Neural cell (in vitro differentiated cells): ENCODE measurements at regions not wholly inside any gene's neighbourhood (a gene's known extent, or its start where the extent isn't known, plus 50 kb on each side); places are given as distances from the start of the nearest gene placed in this dataset.

Experiments used
- H2AFZ ChIP-seq: fragments of 200-600, 300-800 bp; sonication (generic), shearing (Covaris generic); 2 replicates; pipeline ENCODE4 v1.6.0; 2014; ENCODE audit warnings: low read depth, mild to moderate bottlenecking, antibody characterized with exemption, low read length, moderate library complexity
- H3F3A ChIP-seq: fragments of 200-600 bp; shearing (Covaris generic); 2 replicates; pipeline ENCODE4 v1.6.1; 2016; ENCODE audit warnings: mild to moderate bottlenecking, moderate library complexity, mixed read lengths, antibody characterized with exemption, low read length; ENCODE audit not compliant: insufficient read depth, poor library complexity, severe bottlenecking
- H3K27ac ChIP-seq: fragments of 200-600, 300-800 bp; sonication (generic), shearing (Covaris generic); 2 replicates; pipeline ENCODE4 v1.5.1; 2014; ENCODE audit warnings: mild to moderate bottlenecking, low read length, moderate library complexity
- H3K27me3 ChIP-seq: fragments of 300-800, 200-600 bp; sonication (generic), shearing (Covaris generic); 2 replicates; pipeline ENCODE4 v1.6.0; 2014; ENCODE audit warnings: mild to moderate bottlenecking, low read depth, low read length, moderate library complexity; ENCODE audit not compliant: insufficient read depth
- H3K36me3 ChIP-seq: fragments of 300-800, 200-600 bp; sonication (generic), shearing (Covaris generic); 2 replicates; pipeline ENCODE4 v1.5.1; 2014; ENCODE audit warnings: mild to moderate bottlenecking, antibody characterized with exemption, low read length, moderate library complexity; ENCODE audit not compliant: insufficient read depth
- H3K4me2 ChIP-seq: fragments of 300-800, 200-600 bp; sonication (generic), shearing (Covaris generic); 2 replicates; pipeline ENCODE4 v1.6.0; 2014; ENCODE audit warnings: mild to moderate bottlenecking, low read length
- H3K4me3 ChIP-seq: fragments of 300-800, 200-600 bp; sonication (generic), shearing (Covaris generic); 2 replicates; pipeline ENCODE4 v1.5.1; 2014; ENCODE audit warnings: mild to moderate bottlenecking, low read length, moderate library complexity
- H3K79me2 ChIP-seq: fragments of 200-600 bp; shearing (Covaris generic); replicated peaks from 2 replicates; pipeline ENCODE4 v1.6.0; 2014; ENCODE audit warnings: mild to moderate bottlenecking, low read length, moderate library complexity; ENCODE audit not compliant: insufficient read depth
- H3K9ac ChIP-seq: fragments of 300-800, 200-600 bp; sonication (generic), shearing (Covaris generic); 2 replicates; pipeline ENCODE4 v1.6.1; 2016; ENCODE audit warnings: mild to moderate bottlenecking, low read length, mixed read lengths
- H3K9me2 ChIP-seq: fragments of 200-600 bp; shearing (Covaris generic); 2 replicates; pipeline ENCODE4 v1.6.1; 2016; ENCODE audit warnings: mild to moderate bottlenecking, low read length, mixed read lengths; ENCODE audit not compliant: insufficient read depth
- H3K9me3 ChIP-seq: fragments of 200-600, 300-800 bp; sonication (generic), shearing (Covaris generic); 2 replicates; pipeline ENCODE4 v1.6.1; 2016; ENCODE audit warnings: mild to moderate bottlenecking, mixed run types, low read length, moderate library complexity, mixed read lengths
- H4K20me1 ChIP-seq: fragments of 200-600 bp; shearing (Covaris generic); 2 replicates; pipeline ENCODE4 v1.6.1; 2016; ENCODE audit warnings: mild to moderate bottlenecking, mixed run types; ENCODE audit not compliant: insufficient read depth
- EP300 ChIP-seq: fragments of 450-650 bp; conservative IDR thresholded peaks from 2 replicates; pipeline ENCODE4 v1.6.1; 2014; ENCODE audit warnings: antibody characterized with exemption, mild to moderate bottlenecking, moderate library complexity; ENCODE audit not compliant: poor library complexity, severe bottlenecking
- EZH2 ChIP-seq: fragments of 200-600, 300-800 bp; shearing (Covaris generic), sonication (generic); IDR thresholded peaks from 2 replicates; pipeline ENCODE4 v1.6.1; 2014; ENCODE audit warnings: antibody characterized with exemption, low read length, borderline replicate concordance, mild to moderate bottlenecking; ENCODE audit not compliant: insufficient read depth, poor library complexity, severe bottlenecking
- MXI1 ChIP-seq: fragments of 450-650 bp; conservative IDR thresholded peaks from 2 replicates; pipeline ENCODE4 v1.6.1; 2014; ENCODE audit warnings: antibody characterized with exemption, mild to moderate bottlenecking; ENCODE audit not compliant: poor library complexity, severe bottlenecking
- POLR2AphosphoS5 ChIP-seq: IDR thresholded peaks from 2 replicates; pipeline ENCODE4 v1.6.1; 2012
- RAD21 ChIP-seq: fragments of 450-650 bp; conservative IDR thresholded peaks from 2 replicates; pipeline ENCODE4 v1.6.1; 2014; ENCODE audit warnings: antibody characterized with exemption, mild to moderate bottlenecking, moderate library complexity
- SMC3 ChIP-seq: fragments of 450-650 bp; conservative IDR thresholded peaks from 2 replicates; pipeline ENCODE4 v1.6.1; 2014; ENCODE audit warnings: antibody characterized with exemption, mild to moderate bottlenecking, moderate library complexity; ENCODE audit not compliant: poor library complexity
- TAF1 ChIP-seq: IDR thresholded peaks from 2 replicates; pipeline ENCODE4 v1.6.1; 2012; ENCODE audit warnings: low read depth
- TF ChIP-seq, protein P1 (sequence below): IDR thresholded peaks from 2 replicates; pipeline ENCODE4 v1.6.1; 2012; ENCODE audit warnings: borderline replicate concordance
- TF ChIP-seq, protein P2 (sequence below): fragments of 450-650 bp; IDR thresholded peaks from 2 replicates; pipeline ENCODE4 v1.5.1; 2014; ENCODE audit warnings: antibody characterized with exemption, mild to moderate bottlenecking, moderate library complexity; ENCODE audit not compliant: poor library complexity, severe bottlenecking

DNA sequence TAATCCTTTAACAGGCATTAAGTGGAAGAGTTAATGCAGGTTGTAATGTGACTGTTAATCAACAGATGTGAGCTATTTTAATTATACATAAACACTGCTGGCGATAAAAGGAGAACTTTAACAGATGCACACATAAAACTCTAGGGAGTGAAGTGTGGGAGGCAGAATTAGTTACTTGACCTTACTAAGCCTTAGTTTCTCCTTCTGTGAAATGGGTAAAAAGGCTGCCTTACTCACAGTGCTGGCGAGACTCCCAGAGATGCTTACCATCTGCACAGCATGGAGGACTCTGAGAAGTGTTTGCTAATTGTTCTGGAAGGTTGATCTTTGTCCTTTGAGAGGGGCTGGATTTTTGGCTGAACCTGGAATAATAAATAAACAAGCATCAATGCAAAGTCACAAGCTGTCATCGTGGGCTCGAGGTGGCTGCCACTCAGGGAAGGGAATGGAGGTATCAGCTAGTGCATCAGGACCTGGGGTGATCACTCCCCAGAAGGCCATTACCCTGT lies 58.6 kb upstream of the MPEG1 start:
- no peak overlapping the region for H3K27ac ChIP-seq
- no peaks in the 10 kb centered on the region for H3F3A ChIP-seq
- H3K36me3 ChIP-seq, result no peaks in the 10 kb centered on the region
- no peaks in the 10 kb centered on the region for H4K20me1 ChIP-seq
- H3K9me3 ChIP-seq, result no peaks in the 10 kb centered on the region
- H2AFZ ChIP-seq, result no peak overlapping the region
- H3K4me2 ChIP-seq, result no peak overlapping the region
- TF ChIP-seq RAD21, result no peak
- no peak for TF ChIP-seq EZH2
- TF ChIP-seq EP300, result no peak
- no peak for TF ChIP-seq POLR2AphosphoS5
- TF ChIP-seq SMC3, result no peak
- TF ChIP-seq MXI1, result no peak
- TF ChIP-seq, protein P1, sequence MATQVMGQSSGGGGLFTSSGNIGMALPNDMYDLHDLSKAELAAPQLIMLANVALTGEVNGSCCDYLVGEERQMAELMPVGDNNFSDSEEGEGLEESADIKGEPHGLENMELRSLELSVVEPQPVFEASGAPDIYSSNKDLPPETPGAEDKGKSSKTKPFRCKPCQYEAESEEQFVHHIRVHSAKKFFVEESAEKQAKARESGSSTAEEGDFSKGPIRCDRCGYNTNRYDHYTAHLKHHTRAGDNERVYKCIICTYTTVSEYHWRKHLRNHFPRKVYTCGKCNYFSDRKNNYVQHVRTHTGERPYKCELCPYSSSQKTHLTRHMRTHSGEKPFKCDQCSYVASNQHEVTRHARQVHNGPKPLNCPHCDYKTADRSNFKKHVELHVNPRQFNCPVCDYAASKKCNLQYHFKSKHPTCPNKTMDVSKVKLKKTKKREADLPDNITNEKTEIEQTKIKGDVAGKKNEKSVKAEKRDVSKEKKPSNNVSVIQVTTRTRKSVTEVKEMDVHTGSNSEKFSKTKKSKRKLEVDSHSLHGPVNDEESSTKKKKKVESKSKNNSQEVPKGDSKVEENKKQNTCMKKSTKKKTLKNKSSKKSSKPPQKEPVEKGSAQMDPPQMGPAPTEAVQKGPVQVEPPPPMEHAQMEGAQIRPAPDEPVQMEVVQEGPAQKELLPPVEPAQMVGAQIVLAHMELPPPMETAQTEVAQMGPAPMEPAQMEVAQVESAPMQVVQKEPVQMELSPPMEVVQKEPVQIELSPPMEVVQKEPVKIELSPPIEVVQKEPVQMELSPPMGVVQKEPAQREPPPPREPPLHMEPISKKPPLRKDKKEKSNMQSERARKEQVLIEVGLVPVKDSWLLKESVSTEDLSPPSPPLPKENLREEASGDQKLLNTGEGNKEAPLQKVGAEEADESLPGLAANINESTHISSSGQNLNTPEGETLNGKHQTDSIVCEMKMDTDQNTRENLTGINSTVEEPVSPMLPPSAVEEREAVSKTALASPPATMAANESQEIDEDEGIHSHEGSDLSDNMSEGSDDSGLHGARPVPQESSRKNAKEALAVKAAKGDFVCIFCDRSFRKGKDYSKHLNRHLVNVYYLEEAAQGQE, result no peak
- TF ChIP-seq, protein P2, sequence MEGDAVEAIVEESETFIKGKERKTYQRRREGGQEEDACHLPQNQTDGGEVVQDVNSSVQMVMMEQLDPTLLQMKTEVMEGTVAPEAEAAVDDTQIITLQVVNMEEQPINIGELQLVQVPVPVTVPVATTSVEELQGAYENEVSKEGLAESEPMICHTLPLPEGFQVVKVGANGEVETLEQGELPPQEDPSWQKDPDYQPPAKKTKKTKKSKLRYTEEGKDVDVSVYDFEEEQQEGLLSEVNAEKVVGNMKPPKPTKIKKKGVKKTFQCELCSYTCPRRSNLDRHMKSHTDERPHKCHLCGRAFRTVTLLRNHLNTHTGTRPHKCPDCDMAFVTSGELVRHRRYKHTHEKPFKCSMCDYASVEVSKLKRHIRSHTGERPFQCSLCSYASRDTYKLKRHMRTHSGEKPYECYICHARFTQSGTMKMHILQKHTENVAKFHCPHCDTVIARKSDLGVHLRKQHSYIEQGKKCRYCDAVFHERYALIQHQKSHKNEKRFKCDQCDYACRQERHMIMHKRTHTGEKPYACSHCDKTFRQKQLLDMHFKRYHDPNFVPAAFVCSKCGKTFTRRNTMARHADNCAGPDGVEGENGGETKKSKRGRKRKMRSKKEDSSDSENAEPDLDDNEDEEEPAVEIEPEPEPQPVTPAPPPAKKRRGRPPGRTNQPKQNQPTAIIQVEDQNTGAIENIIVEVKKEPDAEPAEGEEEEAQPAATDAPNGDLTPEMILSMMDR, result no peak
- no peak for TF ChIP-seq TAF1
- no peak overlapping the region for H3K4me3 ChIP-seq
- no peaks in the 10 kb centered on the region for H3K79me2 ChIP-seq
- no peaks in the 10 kb centered on the region for H3K27me3 ChIP-seq
- H3K9me2 ChIP-seq, result no peaks in the 10 kb centered on the region
- no peak overlapping the region for H3K9ac ChIP-seq

DNA sequence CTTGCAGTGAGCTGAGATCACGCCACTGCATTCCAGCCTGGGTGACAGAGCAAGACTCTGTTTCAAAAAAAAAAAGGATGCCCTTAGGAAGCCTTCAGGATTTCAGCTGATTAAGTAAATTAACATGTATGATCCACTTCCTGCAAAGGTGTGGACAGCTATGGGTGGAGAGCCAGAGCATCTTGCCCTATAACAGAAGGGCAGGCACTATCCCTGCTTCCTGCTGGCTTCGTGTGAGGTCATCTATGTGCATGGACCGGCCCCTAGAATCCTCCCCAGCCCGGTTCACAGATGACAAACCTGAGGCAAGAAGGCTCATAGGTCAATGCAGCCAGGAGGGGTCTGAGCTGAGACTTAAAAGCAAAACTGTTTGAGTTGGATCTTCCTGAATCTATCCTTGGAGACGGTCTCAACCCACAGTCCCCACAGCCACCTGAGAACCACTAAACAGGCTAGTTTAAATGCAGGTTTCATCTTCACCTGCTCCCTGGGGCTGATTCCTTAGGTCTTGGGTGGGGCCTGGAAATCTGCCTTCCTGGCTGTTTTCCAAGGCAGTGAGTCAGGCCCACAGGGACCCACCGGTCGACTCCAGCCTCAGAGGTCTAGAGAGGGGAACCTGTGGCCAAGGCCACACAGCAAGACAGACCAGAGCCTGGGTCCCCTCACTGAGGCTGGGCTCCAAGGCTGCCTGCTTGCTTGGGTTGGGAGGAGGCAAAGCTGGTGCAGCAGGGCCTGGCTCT lies 55.2 kb upstream of the MPEG1 start:
- no peaks in the 10 kb centered on the region for H3K79me2 ChIP-seq
- H3K4me2 ChIP-seq, result no peak overlapping the region
- H3K9me2 ChIP-seq, result no peaks in the 10 kb centered on the region
- no peaks in the 10 kb centered on the region for H3K9me3 ChIP-seq
- TF ChIP-seq RAD21 (no peak), MXI1 (no peak), POLR2AphosphoS5 (no peak), SMC3 (no peak), EP300 (no peak), EZH2 (no peak), TAF1 (no peak)
- TF ChIP-seq, protein P1, result no peak
- TF ChIP-seq, protein P2, result no peak
- no peak overlapping the region for H2AFZ ChIP-seq
- no peaks in the 10 kb centered on the region for H3K36me3 ChIP-seq
- no peak overlapping the region for H3K4me3 ChIP-seq
- H4K20me1 ChIP-seq, result no peaks in the 10 kb centered on the region
- H3K27ac ChIP-seq, result no peak overlapping the region
- no peaks in the 10 kb centered on the region for H3F3A ChIP-seq
- H3K9ac ChIP-seq, result no peak overlapping the region
- no peaks in the 10 kb centered on the region for H3K27me3 ChIP-seq
